ENCODE measurements at regions not wholly inside any gene's neighbourhood (a gene's known extent, or its start where the extent isn't known, plus 50 kb on each side); places are given as distances from the start of the nearest gene placed in this dataset.
A peak's percentile ranks its signal among the peaks of the same experiment; 100 is the strongest.

DNA sequence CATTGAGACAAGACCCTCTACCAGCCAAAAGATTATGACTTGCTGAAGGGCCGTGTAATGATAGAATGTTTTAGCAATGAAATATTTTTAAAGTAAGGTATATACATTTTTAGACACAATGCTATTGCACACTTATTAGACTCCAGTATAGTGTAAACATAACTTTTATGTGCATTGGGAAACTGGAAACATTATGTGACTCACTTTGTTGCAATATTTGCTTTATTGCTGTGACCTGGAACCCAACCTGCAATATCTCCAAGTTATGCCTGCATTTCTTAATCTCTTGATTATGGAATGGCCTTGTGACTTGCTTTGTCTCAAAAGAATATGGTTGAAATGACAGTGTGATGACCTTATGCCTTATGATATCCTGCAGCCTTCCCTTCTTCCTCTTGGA, 502.0 kb downstream of the EPHA4 start:
- DNase-seq (ENCODE audit: low read depth): no peak

DNA sequence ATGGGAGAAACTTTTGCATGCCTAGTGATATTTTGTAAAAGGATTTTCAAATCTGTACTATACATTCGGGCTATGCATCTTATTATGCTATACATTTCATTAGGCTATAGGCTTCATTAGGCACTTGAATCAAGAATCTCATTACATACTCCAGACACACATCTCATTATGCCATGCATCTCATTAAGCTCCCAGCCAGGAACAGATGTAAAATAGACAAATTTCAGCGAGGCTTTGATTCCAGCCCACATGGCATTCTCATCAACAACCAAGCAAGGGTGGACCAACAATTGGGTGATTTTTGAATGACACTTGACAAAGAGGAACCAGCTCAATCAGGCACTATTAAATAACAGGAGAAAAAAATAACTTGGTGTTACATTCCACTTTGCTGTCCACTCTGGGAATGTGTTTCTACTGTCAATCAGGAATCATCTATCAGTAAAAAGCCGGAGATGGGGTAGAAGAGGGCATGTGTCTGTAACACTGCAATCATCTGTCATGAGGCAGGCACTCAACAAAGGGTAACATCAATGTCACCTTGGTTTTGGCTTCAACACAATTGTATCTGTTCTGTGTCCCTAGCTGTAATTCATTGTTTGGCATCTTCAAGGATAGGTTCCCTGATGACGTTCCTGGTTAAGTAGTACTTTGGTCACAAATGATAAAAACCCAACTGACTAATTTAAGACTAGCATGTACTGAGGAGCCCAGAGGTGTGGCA, 498.6 kb downstream of the EPHA4 start:
- DNase-seq (ENCODE audit: low read depth): no peak

DNA sequence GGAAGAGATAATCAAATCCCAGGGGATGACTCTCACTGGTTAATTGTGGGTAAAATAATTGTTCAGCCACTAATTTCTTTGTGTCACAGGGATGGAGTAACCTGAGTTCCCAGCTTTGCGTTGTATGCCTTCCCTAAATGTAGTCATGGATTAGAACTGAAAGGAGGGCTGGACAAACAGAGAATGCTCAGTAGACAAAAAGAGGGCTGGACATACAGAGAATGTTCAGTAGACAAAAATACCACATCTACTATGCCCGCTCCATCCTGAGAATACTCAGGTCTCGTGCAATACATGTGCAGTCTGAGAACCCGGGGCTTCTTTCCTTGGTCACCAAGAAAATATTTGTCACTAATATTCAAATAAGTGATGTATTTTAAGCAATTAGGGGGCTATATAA, 497.9 kb downstream of the EPHA4 start:
- DNase-seq (ENCODE audit: low read depth): no peak

DNA sequence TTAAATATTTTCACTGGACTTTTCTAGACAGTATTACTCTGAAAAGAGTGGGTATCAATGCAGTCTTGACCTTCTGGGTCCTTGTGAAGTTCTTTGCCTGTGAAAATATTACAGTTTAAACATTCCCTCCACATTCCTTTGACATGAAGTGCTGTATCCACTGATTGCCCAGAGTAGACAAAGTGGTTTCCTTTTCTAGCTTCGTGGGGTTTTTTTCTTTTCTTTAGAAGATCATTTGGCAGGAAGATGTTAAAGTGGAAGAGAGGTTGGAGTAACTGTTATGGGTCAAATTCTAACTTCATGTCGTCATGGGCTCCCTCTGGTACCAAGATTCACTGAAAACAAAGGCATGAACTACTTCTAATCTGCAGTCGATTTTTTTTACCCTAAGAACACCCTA, 496.9 kb downstream of the EPHA4 start:
- peak; percentile 4 for DNase-seq (ENCODE audit: low read depth)

DNA sequence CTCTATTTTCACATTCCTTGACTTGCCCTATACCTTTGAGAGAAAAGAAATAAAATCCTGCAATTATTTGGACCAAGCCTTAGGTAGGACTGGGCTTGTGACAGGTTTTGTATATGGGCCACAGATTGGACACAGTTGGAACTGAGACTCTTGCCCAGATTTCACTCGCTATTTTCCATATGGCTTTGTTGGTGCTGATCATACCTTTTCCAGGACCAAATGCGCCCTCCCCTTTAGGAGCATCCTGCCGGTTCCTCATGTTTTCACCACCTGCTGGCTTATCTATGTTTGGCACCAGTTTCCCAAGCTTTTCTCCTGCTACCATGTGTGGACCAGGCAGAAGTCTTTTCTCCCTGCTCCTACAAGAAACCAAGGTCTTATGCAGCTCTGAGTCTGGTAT, 494.9 kb downstream of the EPHA4 start:
- no peak for DNase-seq (ENCODE audit: low read depth)

DNA sequence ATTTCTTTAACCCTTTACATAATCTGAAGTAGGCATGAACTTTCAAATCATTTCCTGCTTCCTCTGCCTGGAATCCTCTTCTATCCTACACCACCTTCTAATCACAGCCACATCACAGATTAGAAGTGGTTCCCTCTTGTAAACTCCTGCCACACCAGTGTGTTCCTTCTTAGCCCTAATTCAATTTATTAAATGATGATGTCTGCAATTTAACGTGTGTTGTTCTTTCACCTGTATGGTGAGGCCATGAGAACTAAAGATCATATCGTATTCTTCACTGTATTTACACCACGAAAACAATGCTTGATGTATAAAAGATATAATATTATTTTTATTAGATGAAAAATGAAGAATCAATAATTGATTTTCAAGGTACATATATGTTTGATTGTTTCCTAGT, 494.3 kb downstream of the EPHA4 start:
- no peak for DNase-seq (ENCODE audit: low read depth)

DNA sequence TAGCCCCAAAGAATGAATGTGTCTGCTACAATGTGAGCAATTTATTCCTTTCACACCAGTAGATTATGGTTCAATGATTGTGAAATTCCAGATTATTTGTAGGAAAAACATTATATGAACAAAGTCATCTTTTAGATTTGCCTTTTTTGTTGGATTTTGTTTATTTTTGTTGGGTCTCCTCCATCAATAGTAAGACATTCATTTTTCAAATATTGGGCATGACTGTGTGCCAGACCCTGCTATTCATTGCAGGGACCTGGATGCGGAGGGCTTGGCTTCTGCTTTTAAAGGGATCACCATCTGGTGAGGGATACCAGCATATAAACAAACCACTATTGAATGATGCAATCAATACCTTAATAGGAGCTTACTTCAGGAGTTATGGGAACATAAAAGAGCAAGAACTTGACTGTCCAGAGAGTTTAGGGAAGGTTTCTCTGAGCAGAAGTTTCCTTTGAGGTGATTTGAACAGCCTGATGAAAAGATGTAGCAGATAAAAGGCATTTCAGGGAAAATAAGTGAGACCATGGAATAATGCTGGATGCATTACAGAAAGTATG, 486.7 kb downstream of the EPHA4 start:
- DNase-seq (ENCODE audit: low read depth): peak; percentile 5

DNA sequence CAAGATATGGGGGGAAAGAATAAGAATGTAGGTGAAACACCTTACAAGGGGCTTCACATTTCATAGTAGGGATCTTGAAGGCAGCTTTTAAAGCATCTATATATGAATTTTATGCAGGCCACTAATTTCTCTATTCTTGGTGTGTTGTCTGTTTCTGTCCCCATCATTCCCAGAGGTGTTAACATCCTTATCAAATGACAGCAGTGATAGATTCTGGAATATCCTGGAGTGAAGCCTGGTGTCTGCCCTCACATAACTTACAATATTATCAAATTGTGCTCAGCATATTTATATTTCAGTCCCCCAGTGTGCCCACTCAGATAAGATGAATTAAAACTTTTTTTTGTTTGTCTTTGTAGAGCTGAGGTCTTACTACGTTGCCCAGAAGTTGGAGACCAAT, 486.2 kb downstream of the EPHA4 start:
- no peak for DNase-seq (ENCODE audit: low read depth)

DNA sequence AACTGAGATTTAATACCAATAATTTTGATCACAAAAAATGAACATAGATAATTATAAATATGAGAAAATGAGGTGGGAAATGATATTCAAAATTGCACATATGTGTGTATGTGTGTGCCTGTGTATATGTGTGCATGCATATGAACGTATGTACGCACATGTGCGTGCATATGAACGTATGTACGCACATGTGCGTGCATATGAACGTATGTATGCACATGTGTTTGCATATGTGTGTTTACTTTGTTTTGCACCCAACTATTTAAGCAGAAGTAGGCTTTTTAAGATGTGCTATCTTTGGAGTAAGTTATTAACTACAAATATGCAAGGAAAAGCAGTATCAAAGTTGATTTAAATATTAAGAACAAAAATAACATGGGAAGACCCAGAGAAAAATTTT, 484.3 kb downstream of the EPHA4 start:
- no peak for DNase-seq (ENCODE audit: low read depth)

DNA sequence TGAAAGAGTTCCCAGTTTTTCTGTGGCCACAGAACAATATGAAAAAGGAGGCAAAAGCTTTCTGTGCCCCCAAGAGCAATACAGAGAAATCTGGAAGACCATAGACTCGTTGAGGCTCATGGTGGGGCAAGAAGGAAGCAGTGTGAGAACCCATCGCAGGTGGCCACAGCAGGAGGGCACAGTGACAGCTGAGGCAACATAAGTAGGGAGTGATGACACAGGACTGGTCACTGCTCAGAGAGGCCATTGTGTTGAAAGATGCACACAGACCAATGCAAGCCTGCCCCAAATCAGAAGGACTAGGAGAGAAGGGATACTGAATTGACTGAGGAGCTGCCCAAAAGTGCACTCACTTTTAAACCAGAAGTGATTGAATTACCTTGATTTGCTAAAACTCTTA, 483.6 kb downstream of the EPHA4 start:
- DNase-seq (ENCODE audit: low read depth): no peak

DNA sequence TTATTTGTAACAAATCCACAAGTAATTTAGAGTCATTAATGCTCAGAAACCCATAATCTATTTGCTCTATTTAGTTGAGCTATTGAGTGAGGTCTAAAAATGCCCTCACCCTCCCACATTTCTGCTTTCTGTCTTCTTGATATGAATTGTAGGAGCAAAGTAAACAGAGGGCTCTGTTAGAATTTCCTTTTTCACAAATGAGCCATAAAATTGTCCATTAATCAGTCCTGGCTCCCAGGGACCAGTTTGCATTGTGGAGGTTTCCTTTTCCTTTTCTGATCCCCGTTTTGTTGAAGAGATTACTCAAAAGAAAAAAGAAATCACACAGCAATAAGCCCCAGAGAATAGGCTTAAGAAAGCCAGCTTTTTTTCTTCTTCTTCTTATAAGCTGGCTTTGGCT, 476.7 kb downstream of the EPHA4 start:
- DNase-seq (ENCODE audit: low read depth): no peak

DNA sequence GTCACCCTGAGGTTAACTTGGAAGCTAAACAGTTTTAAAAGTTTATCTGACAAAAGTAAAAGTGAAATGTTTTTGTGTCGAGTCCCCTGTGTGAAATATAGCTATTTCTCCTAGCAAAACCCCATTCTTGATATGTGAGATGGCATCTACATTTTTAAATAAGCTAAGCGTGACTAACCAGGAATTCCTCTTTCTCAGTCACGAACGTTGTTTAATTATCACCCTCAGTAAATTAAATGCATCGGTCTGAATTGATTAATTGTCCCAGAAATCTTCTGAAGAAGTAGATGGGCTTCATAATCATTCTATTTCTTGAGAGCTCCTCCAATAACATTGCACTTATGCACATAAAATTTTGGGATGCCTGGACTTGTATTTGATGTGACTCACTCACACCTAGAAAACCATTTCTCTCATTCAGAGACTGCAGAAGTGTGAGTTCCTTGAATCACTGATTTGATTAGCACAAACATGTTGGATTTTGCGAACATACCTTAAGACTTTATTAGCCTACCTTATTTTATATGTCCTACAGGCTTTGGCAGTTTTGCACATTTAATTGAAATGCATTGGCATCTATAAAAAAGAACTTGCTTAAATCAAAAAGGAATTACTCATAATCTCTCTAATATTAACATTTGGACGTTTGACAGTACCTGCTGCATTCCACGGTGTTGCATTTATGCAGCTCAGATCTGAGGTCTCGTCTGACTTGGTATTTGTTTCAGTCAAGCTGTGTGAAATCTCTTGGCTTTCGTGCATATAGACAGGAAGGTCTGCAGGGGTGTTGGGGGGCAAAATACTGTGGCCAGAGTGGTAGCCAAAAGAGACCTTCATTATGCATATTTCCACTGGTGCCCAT, 475.2 kb downstream of the EPHA4 start:
- no peak for DNase-seq (ENCODE audit: low read depth)

DNA sequence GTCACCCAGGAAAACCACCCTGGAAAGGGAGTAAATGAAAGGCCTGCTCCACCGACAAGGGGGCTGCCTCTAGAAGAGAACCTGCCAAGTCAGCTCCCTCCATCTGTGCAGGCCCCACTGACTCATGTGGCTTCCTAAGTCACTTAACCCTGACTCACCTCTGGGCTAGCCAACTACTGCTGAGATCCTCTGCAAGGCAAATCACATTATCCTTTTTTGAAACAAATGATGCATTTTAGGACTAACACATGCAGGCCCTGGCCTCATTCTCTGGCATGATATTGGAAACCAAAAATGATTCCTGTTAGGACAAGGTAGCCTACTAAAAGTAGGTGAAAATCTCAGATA, 474.6 kb downstream of the EPHA4 start:
- no peak for DNase-seq (ENCODE audit: low read depth)

DNA sequence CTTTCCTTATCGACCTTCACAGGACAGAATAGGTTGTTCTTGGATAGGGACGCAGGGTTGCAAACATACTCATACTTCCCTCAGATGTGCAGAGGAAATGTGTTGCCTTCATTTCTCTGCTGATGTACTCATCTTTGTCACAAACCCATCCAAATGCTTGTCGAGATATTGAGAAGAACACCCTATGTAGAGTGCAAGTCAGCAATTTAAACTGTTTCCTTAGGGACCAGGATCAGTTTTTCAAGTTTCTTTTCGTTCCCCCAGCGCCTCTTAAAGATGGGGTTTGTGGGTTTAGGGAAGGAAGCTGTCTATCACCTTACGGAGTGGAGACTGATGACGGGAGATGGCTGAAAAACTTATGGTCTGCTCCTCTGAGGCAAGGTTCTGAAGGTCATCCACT, 474.2 kb downstream of the EPHA4 start:
- no peak for DNase-seq (ENCODE audit: low read depth)

DNA sequence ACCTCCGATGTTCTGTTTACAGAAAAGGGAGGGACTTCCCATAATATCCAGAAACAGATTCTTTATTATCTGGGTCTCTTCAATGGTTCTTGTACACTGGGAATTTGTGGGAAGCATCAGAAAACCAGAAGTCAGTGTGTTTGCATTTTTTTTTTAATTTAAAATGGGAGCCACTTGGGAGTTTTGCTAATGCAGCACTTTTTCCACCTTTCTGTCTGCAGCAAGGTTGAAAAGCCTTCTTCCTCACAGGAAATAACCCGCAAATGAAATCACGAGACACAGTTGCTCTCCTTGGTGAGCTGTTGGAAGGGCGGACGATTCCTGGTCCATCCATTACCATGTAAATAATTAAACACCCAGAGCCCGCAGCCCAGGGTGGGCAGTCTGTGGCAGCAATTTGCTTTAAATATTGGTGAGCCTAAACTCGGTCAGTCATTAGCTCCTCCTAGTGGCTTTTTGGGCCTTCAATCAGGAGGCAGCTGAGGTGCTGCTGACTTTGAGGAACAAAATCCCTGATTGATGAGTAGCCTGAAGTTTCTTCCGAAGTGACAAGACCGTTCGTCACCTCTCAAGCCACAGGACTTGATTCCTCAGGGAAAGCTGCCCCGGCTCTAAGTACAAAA, 471.5 kb downstream of the EPHA4 start:
- no peak for DNase-seq (ENCODE audit: low read depth)

DNA sequence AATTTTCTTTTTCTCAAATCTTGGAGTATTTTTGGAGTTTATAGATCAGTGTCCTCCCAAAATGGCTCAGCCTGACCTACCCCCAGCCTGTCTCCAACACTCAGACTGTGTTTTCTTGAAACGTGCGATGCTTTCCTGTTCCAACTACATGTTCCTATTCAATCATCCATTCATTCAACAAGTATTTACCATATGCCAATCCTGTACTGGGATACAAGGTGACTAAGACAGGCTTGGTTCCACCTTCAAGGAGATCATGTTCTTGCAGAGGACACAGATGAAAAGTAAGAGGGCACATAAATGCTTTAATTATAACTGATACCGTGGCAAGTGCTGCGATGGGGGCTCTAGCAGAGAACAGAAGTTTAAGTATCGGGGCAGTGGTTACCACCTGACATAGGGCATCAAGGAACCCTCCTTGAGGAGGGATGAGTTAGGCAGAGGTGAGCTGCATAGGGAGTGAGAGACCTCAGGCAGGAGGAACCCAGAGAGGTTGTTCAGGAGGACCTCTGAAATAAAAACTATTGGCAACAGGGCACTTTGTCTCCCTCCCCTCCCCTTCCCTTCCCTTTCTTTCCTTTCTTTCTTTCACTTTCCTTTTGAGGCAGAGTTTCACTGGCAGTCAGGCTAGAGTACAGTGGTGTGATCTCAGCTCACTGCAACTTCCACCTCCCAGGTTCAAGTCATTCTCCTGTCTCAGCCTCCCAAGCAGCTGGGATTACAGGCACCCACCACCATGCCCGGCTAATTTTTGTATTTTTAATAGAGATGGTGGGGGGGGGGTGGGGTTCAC, 469.0 kb downstream of the EPHA4 start:
- DNase-seq (ENCODE audit: low read depth): no peak

DNA sequence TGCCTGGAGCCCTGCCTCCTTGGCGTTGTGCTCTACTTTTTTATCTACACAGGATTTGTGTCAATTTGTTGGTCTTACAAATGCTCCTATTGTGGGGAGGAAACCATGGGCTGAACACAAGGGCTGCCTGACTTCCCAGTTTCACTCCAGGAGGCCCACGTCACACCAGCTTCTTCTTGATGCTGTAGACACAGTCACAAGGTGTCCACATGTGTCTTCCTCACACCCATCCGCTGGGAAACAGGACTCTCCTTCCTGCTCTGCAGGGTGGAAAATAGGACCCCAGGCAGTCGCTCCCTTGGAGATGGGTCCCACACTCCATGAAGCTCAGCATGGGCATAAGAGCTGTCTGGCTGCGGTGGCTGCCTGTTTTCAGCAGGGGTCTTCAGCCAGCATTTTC, 468.2 kb downstream of the EPHA4 start:
- DNase-seq (ENCODE audit: low read depth): no peak

DNA sequence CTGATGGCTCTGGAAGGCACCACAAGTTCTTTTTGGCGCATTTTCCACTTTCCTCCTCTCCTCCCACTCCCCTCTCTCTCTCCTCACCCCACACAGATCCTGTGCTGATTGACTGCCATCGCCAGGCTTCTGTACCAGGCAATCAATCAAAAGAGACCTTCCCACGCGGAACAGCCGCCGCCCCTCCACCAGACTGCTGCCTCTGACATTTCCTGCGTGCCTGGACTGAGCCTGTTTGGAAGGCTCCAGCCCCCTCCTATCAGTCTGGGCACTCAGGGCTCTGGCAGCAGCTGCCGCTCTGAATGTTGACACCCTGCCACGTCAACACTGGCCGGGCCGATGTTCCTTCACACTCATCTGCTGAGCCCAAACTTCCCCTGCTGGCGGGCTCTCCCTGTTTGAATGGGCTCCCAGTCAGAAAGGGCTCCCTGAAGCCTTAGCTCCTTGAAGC, 467.7 kb downstream of the EPHA4 start:
- peak; percentile 27 for DNase-seq (ENCODE audit: low read depth)

DNA sequence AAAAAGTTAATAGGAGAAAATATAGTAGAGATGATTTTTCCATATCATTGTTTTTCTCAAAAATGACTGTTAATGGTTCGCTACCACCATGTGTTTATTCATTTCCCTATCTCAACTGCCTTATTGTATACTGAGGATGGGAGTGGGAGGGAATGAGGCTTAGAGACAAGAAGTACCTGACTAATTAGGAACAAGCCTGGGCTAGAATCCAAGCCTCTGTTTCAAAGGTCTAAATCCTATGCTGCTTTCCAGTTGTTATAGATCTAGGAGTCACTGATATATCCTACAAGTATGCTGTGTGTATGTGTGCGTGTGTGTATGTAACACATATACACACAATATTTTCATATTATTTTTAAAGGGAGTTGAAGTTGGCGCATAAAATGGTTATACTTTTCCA, 465.9 kb downstream of the EPHA4 start:
- no peak for DNase-seq (ENCODE audit: low read depth)

DNA sequence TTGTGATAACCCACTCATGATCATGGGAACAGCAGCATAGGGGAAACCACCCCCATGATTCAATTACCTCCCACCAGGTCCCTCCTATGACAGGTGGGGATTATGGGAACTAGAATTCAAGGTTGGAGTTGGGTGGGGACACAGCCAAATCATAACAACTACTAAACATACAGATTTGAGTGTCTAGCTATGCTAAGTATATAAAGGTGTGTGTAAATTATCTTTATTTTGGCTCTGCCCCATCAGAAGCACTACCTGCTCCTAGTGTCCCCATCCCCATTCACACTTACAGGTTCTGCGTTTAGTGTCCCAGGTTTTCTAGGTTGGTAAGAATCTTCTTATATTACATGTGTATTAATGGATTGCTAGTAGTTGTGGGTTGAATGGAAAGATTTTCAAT, 464.7 kb downstream of the EPHA4 start:
- no peak for DNase-seq (ENCODE audit: low read depth)

DNA sequence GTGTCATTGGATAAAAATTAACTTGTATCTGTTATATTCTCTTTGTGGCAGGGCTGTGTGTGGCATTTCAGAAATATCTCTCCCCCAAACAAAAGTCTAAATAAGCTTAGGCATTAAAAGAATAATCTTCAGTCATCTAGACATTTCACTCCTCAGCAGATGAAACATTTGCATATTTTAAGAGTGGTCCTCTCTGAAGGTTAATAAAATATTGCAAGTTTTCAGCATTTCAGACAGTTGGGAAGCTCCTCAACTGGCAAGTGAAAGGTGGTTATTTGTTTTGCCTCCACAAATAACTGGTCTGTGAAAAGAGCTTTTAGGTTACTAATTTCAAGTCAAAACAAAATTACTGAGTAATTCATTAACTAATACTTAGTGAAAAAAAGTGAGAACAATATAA, 462.6 kb downstream of the EPHA4 start:
- DNase-seq (ENCODE audit: low read depth): no peak

DNA sequence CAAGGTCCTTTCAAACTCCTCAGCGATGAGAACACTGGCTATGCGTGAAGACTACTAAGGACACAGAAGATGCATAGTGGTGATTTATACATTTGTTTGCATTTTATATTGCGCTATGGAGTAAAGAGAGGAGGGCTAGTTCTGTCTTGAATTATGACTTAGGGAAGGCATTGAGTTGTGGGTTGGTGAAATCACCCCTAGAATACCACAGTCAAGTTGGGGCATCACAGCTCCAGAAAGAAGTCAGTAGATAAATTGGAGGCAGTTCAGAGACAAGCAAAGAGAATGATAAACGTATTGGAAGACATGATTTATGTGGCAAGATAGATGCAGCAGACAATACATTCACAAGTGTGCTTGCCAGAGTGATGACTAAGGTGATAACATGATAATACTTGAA, 460.4 kb downstream of the EPHA4 start:
- DNase-seq (ENCODE audit: low read depth): no peak
